ENCODE measurements at regions not wholly inside any gene's neighbourhood (a gene's known extent, or its start where the extent isn't known, plus 50 kb on each side); places are given as distances from the start of the nearest gene placed in this dataset.
"Not testable (repeated sequence)": the region's sequence is repeated elsewhere in the genome, so short reads cannot be mapped to it uniquely, and the experiment has no call there.

- Histone ChIP-seq H3K27ac (ENCODE audit: low read depth in 1 of 2, low read length in 1 of 2) (no peak overlapping the region), H3K9me3 (ENCODE audit: control insufficient read depth in 2 of 2, insufficient read depth in 1 of 2, low read length in 1 of 2) (no peaks in the 10 kb centered on the region), H3K4me1 (ENCODE audit: control insufficient read depth in 2 of 2, insufficient read depth in 2 of 2, low read length in 2 of 2) (no peaks in the 10 kb centered on the region), H3K27me3 (ENCODE audit: control insufficient read depth in 2 of 2, insufficient read depth in 1 of 2, low read length in 1 of 2) (no peaks in the 10 kb centered on the region), H3K36me3 (ENCODE audit: control insufficient read depth in 2 of 2, insufficient read depth in 2 of 2, low read length in 1 of 2) (no peaks in the 10 kb centered on the region), H3K4me3 (ENCODE audit: low read length in 2 of 2) (no peak overlapping the region)
- no peak for DNase-seq (ENCODE audit: low read depth in 6 of 9, low spot score in 9 of 9)
- 93% methylated on average over 7 of the region's 7 CpGs for WGBS
Observed at GRCh38 chr15:25568751-25569150, 129.9 kb upstream of the UBE3A start.

GRCh38 chr15:25566545-25566944, 127.7 kb upstream of the UBE3A start:
- H3K4me3 ChIP-seq (ENCODE audit: low read length in 2 of 2); H3K27ac ChIP-seq (ENCODE audit: low read depth in 1 of 2, low read length in 1 of 2); DNase-seq (ENCODE audit: low read depth in 6 of 9, low spot score in 9 of 9); H3K4me1 ChIP-seq (ENCODE audit: control insufficient read depth in 2 of 2, insufficient read depth in 2 of 2, low read length in 2 of 2); H3K36me3 ChIP-seq (ENCODE audit: control insufficient read depth in 2 of 2, insufficient read depth in 2 of 2, low read length in 1 of 2); H3K9me3 ChIP-seq (ENCODE audit: control insufficient read depth in 2 of 2, insufficient read depth in 1 of 2, low read length in 1 of 2); H3K27me3 ChIP-seq (ENCODE audit: control insufficient read depth in 2 of 2, insufficient read depth in 1 of 2, low read length in 1 of 2): not testable (repeated sequence)
- WGBS, result 74% methylated on average over 6 of the region's 6 CpGs

- no peaks in the 10 kb centered on the region for H3K36me3 ChIP-seq (ENCODE audit: control insufficient read depth in 2 of 2, insufficient read depth in 2 of 2, low read length in 1 of 2)
- no peaks in the 10 kb centered on the region for H3K9me3 ChIP-seq (ENCODE audit: control insufficient read depth in 2 of 2, insufficient read depth in 1 of 2, low read length in 1 of 2)
- no peak for DNase-seq (ENCODE audit: low read depth in 6 of 9, low spot score in 9 of 9)
- H3K4me1 ChIP-seq (ENCODE audit: control insufficient read depth in 2 of 2, insufficient read depth in 2 of 2, low read length in 2 of 2), result no peaks in the 10 kb centered on the region
- no peak overlapping the region for H3K27ac ChIP-seq (ENCODE audit: low read depth in 1 of 2, low read length in 1 of 2)
- H3K27me3 ChIP-seq (ENCODE audit: control insufficient read depth in 2 of 2, insufficient read depth in 1 of 2, low read length in 1 of 2), result no peaks in the 10 kb centered on the region
- WGBS, result 84% methylated on average over 14 of the region's 14 CpGs
- no peak overlapping the region for H3K4me3 ChIP-seq (ENCODE audit: low read length in 2 of 2)
Observed at GRCh38 chr15:25565470-25566264, 126.8 kb upstream of the UBE3A start.

GRCh38 chr15:25563596-25563995, 124.8 kb upstream of the UBE3A start:
- H3K4me3 ChIP-seq (ENCODE audit: low read length in 2 of 2), result no peak overlapping the region
- no peaks in the 10 kb centered on the region for H3K4me1 ChIP-seq (ENCODE audit: control insufficient read depth in 2 of 2, insufficient read depth in 2 of 2, low read length in 2 of 2)
- DNase-seq (ENCODE audit: low read depth in 6 of 9, low spot score in 9 of 9), result no peak
- H3K9me3 ChIP-seq (ENCODE audit: control insufficient read depth in 2 of 2, insufficient read depth in 1 of 2, low read length in 1 of 2), result no peaks in the 10 kb centered on the region
- no peak overlapping the region for H3K27ac ChIP-seq (ENCODE audit: low read depth in 1 of 2, low read length in 1 of 2)
- H3K27me3 ChIP-seq (ENCODE audit: control insufficient read depth in 2 of 2, insufficient read depth in 1 of 2, low read length in 1 of 2), result no peaks in the 10 kb centered on the region
- H3K36me3 ChIP-seq (ENCODE audit: control insufficient read depth in 2 of 2, insufficient read depth in 2 of 2, low read length in 1 of 2), result no peaks in the 10 kb centered on the region
- WGBS, result 81% methylated on average over 4 of the region's 4 CpGs

GRCh38 chr15:25557926-25558325, 119.1 kb upstream of the UBE3A start:
- no peaks in the 10 kb centered on the region for H3K9me3 ChIP-seq (ENCODE audit: control insufficient read depth in 2 of 2, insufficient read depth in 1 of 2, low read length in 1 of 2)
- 92% methylated on average over 5 of the region's 5 CpGs for WGBS
- no peak overlapping the region for H3K27ac ChIP-seq (ENCODE audit: low read depth in 1 of 2, low read length in 1 of 2)
- no peaks in the 10 kb centered on the region for H3K36me3 ChIP-seq (ENCODE audit: control insufficient read depth in 2 of 2, insufficient read depth in 2 of 2, low read length in 1 of 2)
- no peaks in the 10 kb centered on the region for H3K27me3 ChIP-seq (ENCODE audit: control insufficient read depth in 2 of 2, insufficient read depth in 1 of 2, low read length in 1 of 2)
- no peak overlapping the region for H3K4me3 ChIP-seq (ENCODE audit: low read length in 2 of 2)
- no peak for DNase-seq (ENCODE audit: low read depth in 6 of 9, low spot score in 9 of 9)
- no peaks in the 10 kb centered on the region for H3K4me1 ChIP-seq (ENCODE audit: control insufficient read depth in 2 of 2, insufficient read depth in 2 of 2, low read length in 2 of 2)

GRCh38 chr15:25556136-25556535, 117.3 kb upstream of the UBE3A start:
- H3K27me3 ChIP-seq (ENCODE audit: control insufficient read depth in 2 of 2, insufficient read depth in 1 of 2, low read length in 1 of 2), result no peaks in the 10 kb centered on the region
- H3K36me3 ChIP-seq (ENCODE audit: control insufficient read depth in 2 of 2, insufficient read depth in 2 of 2, low read length in 1 of 2), result no peaks in the 10 kb centered on the region
- DNase-seq (ENCODE audit: low read depth in 6 of 9, low spot score in 9 of 9), result no peak

GRCh38 chr15:25554640-25555039, 115.8 kb upstream of the UBE3A start:
- Histone ChIP-seq H3K4me3 (ENCODE audit: low read length in 2 of 2) (no peak overlapping the region), H3K36me3 (ENCODE audit: control insufficient read depth in 2 of 2, insufficient read depth in 2 of 2, low read length in 1 of 2) (no peaks in the 10 kb centered on the region), H3K27me3 (ENCODE audit: control insufficient read depth in 2 of 2, insufficient read depth in 1 of 2, low read length in 1 of 2) (no peaks in the 10 kb centered on the region), H3K4me1 (ENCODE audit: control insufficient read depth in 2 of 2, insufficient read depth in 2 of 2, low read length in 2 of 2) (no peaks in the 10 kb centered on the region), H3K9me3 (ENCODE audit: control insufficient read depth in 2 of 2, insufficient read depth in 1 of 2, low read length in 1 of 2) (no peaks in the 10 kb centered on the region), H3K27ac (ENCODE audit: low read depth in 1 of 2, low read length in 1 of 2) (no peak overlapping the region)
- DNase-seq (ENCODE audit: low read depth in 6 of 9, low spot score in 9 of 9), result no peak
- WGBS, result 95% methylated on average over 10 of the region's 10 CpGs

More at GRCh38 chr15:25556136-25556535, 117.3 kb upstream of the UBE3A start:
- no peaks in the 10 kb centered on the region for H3K9me3 ChIP-seq (ENCODE audit: control insufficient read depth in 2 of 2, insufficient read depth in 1 of 2, low read length in 1 of 2)
- no peak overlapping the region for H3K4me3 ChIP-seq (ENCODE audit: low read length in 2 of 2)
- no peak overlapping the region for H3K27ac ChIP-seq (ENCODE audit: low read depth in 1 of 2, low read length in 1 of 2)
- no peaks in the 10 kb centered on the region for H3K4me1 ChIP-seq (ENCODE audit: control insufficient read depth in 2 of 2, insufficient read depth in 2 of 2, low read length in 2 of 2)

GRCh38 chr15:25548600-25548999, 109.8 kb upstream of the UBE3A start:
- Histone ChIP-seq H3K27ac (ENCODE audit: low read depth in 1 of 2, low read length in 1 of 2) (no peak overlapping the region), H3K27me3 (ENCODE audit: control insufficient read depth in 2 of 2, insufficient read depth in 1 of 2, low read length in 1 of 2) (no peaks in the 10 kb centered on the region), H3K4me3 (ENCODE audit: low read length in 2 of 2) (no peak overlapping the region), H3K9me3 (ENCODE audit: control insufficient read depth in 2 of 2, insufficient read depth in 1 of 2, low read length in 1 of 2) (no peaks in the 10 kb centered on the region), H3K36me3 (ENCODE audit: control insufficient read depth in 2 of 2, insufficient read depth in 2 of 2, low read length in 1 of 2) (no peaks in the 10 kb centered on the region), H3K4me1 (ENCODE audit: control insufficient read depth in 2 of 2, insufficient read depth in 2 of 2, low read length in 2 of 2) (no peaks in the 10 kb centered on the region)
- DNase-seq (ENCODE audit: low read depth in 6 of 9, low spot score in 9 of 9), result no peak
- WGBS, result 89% methylated on average over 3 of the region's 3 CpGs

- Histone ChIP-seq H3K27ac (ENCODE audit: low read depth in 1 of 2, low read length in 1 of 2) (no peak overlapping the region), H3K36me3 (ENCODE audit: control insufficient read depth in 2 of 2, insufficient read depth in 2 of 2, low read length in 1 of 2) (no peaks in the 10 kb centered on the region), H3K27me3 (ENCODE audit: control insufficient read depth in 2 of 2, insufficient read depth in 1 of 2, low read length in 1 of 2) (no peaks in the 10 kb centered on the region), H3K4me1 (ENCODE audit: control insufficient read depth in 2 of 2, insufficient read depth in 2 of 2, low read length in 2 of 2) (no peaks in the 10 kb centered on the region), H3K4me3 (ENCODE audit: low read length in 2 of 2) (no peak overlapping the region), H3K9me3 (ENCODE audit: control insufficient read depth in 2 of 2, insufficient read depth in 1 of 2, low read length in 1 of 2) (no peaks in the 10 kb centered on the region)
- DNase-seq (ENCODE audit: low read depth in 6 of 9, low spot score in 9 of 9), result no peak
- 75% methylated on average over 3 of the region's 3 CpGs for WGBS
Observed at GRCh38 chr15:25545889-25546288, 107.1 kb upstream of the UBE3A start.

Data from thymus (tissue), 11 donors.